KMS-11 (cell line): ENCODE measurements at regions not wholly inside any gene's neighbourhood (a gene's known extent, or its start where the extent isn't known, plus 50 kb on each side); places are given as distances from the start of the nearest gene placed in this dataset.
"Not testable (repeated sequence)": the region's sequence is repeated elsewhere in the genome, so short reads cannot be mapped to it uniquely, and the experiment has no call there.

ENCODE experiments used
- H2AFZ ChIP-seq: fragments of 200-600 bp; sonication (generic); 2 replicates; pipeline ENCODE4 v1.6.1; 2016; ENCODE audit warnings: antibody characterized with exemption, mixed run types, low read depth
- H3K27ac ChIP-seq: fragments of 200-600 bp; sonication (generic); 2 replicates; pipeline ENCODE4 v1.6.1; 2016; ENCODE audit warnings: mild to moderate bottlenecking, mixed run types
- H3K27me3 ChIP-seq: fragments of 200-600 bp; sonication (generic); 2 replicates; pipeline ENCODE4 v1.6.1; 2017; ENCODE audit warnings: mild to moderate bottlenecking, low read depth, mixed run types, moderate library complexity; ENCODE audit not compliant: insufficient read depth
- H3K36me3 ChIP-seq: fragments of 200-600 bp; sonication (generic); 2 replicates; pipeline ENCODE4 v1.6.1; 2017; ENCODE audit warnings: mild to moderate bottlenecking, mixed run types; ENCODE audit not compliant: insufficient read depth
- H3K4me1 ChIP-seq: fragments of 200-600 bp; sonication (generic); 2 replicates; pipeline ENCODE4 v1.6.1; 2016; ENCODE audit warnings: mild to moderate bottlenecking, low read depth, mixed run types; ENCODE audit not compliant: poor library complexity, severe bottlenecking
- H3K4me2 ChIP-seq: fragments of 200-600 bp; sonication (generic); 2 replicates; pipeline ENCODE4 v1.7.0; 2016; ENCODE audit warnings: mild to moderate bottlenecking, mixed run types
- H3K4me3 ChIP-seq: fragments of 200-600 bp; sonication (generic); IDR thresholded peaks from 2 replicates; pipeline ENCODE4 v1.6.1; 2017; ENCODE audit warnings: low read depth, low read length, mixed read lengths; ENCODE audit not compliant: insufficient read depth
- H3K79me2 ChIP-seq: fragments of 200-600 bp; sonication (generic); 2 replicates; pipeline ENCODE4 v1.6.1; 2016; ENCODE audit warnings: low read depth, mixed run types; ENCODE audit not compliant: insufficient read depth
- H3K9ac ChIP-seq: fragments of 200-600 bp; sonication (generic); 2 replicates; pipeline ENCODE4 v1.6.1; 2016; ENCODE audit warnings: mild to moderate bottlenecking, mixed run types
- H4K20me1 ChIP-seq: fragments of 200-600 bp; sonication (generic); 2 replicates; pipeline ENCODE4 v1.6.1; 2016; ENCODE audit warnings: mild to moderate bottlenecking, mixed run types; ENCODE audit not compliant: insufficient read depth
- TF ChIP-seq, protein P1 (sequence below): fragments of 200-600 bp; sonication (generic); conservative IDR thresholded peaks from 2 replicates; pipeline ENCODE4 v1.6.1; 2017; ENCODE audit warnings: low read depth, mild to moderate bottlenecking, antibody characterized with exemption, low read length, moderate library complexity, mixed read lengths

DNA sequence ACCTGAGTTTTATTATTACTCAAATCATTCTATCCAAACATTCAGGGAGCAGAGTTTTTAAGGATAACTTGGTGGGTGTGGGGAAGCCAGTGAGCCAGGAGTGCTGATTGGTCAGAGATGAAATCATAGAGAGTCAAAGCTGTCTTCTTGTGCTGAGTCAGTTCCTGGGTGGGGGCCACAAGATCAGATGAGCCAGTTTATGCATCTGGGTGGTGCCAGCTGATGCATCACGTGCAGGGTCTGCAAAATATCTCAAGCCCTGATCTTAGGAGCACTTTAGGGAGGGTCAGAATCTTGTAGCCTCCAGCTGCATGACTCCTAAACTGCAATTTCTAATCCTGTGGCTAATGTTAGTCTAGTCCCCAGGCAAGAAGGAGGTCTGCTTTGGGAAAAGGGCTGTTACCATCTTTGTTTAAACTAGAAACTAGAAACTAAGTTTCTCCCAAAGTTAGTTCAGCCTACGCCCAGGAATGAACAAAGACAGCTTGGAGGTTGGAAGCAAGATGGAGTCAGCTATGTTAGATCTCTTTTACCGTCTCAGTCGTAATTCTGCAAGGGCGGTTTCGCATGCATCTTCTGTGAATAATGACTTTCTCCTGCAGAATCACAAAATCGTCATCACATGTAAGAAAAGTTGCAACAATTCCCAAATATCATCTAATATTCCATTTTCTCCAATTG is 97.5 kb downstream of the ZNF664 start:
- not testable (repeated sequence) for H3K4me3 ChIP-seq, H4K20me1 ChIP-seq, H3K4me2 ChIP-seq, H3K36me3 ChIP-seq, H3K27ac ChIP-seq, H2AFZ ChIP-seq, H3K9ac ChIP-seq, H3K79me2 ChIP-seq, H3K4me1 ChIP-seq, H3K27me3 ChIP-seq

DNA sequence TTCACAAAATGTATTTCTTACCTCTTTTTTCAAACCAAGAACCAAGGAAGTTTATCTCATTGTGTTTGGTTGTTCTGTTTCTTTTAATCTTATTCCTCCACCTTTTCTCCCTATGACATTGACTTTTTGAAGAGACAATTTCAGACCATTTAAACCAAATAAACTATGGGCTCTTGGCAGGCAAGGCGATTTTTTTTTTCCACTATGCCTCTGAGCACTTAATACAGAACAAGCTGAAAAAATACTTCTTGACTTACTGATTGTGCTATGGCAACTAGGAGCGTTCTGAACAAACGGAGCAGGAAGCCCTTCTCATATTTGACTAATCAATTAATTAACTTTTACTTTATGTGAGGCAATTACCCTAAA is 98.0 kb downstream of the ZNF664 start:
- Histone ChIP-seq H2AFZ (no peak overlapping the region), H3K4me2 (no peak overlapping the region), H4K20me1 (no peaks in the 10 kb centered on the region), H3K79me2 (no peaks in the 10 kb centered on the region), H3K9ac (no peak overlapping the region), H3K27me3 (no peaks in the 10 kb centered on the region), H3K36me3 (no peaks in the 10 kb centered on the region), H3K4me3 (no peak overlapping the region), H3K27ac (no peak overlapping the region), H3K4me1 (no peaks in the 10 kb centered on the region)
- TF ChIP-seq, protein P1, sequence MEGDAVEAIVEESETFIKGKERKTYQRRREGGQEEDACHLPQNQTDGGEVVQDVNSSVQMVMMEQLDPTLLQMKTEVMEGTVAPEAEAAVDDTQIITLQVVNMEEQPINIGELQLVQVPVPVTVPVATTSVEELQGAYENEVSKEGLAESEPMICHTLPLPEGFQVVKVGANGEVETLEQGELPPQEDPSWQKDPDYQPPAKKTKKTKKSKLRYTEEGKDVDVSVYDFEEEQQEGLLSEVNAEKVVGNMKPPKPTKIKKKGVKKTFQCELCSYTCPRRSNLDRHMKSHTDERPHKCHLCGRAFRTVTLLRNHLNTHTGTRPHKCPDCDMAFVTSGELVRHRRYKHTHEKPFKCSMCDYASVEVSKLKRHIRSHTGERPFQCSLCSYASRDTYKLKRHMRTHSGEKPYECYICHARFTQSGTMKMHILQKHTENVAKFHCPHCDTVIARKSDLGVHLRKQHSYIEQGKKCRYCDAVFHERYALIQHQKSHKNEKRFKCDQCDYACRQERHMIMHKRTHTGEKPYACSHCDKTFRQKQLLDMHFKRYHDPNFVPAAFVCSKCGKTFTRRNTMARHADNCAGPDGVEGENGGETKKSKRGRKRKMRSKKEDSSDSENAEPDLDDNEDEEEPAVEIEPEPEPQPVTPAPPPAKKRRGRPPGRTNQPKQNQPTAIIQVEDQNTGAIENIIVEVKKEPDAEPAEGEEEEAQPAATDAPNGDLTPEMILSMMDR = no peak

DNA sequence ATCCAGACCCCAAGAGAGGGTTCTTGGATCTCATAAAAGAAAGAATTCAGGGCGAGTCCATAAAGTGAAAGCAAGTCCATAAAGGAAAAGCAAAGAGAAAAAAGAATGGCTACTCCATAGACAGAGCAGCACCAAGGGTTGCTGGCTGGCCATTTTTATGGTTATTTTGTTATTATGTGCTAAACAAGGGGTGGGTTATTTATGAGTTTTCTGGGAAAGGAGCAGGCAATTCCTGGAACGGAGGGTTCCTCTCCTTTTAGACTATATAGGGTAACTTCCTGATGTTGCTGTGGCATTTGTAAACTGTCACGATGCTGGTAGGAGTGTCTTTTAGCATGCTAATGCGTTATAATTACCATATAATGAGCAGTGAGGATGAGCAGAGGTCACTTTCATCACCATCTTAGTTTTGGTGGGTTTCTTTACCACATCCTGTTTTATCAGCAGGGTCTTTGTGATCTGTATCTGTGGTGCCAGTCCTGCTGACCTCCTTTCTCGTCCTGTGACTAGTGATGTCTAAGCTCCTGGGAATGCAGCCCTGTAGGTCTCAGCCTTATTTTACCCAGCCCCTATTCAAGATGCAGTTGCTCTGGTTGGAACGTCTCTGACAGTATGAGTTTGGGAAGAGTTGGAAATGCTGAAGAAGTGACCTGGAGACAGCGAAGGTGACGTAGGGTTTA is 100.5 kb downstream of the ZNF664 start:
- TF ChIP-seq, protein P1 = no peak

DNA sequence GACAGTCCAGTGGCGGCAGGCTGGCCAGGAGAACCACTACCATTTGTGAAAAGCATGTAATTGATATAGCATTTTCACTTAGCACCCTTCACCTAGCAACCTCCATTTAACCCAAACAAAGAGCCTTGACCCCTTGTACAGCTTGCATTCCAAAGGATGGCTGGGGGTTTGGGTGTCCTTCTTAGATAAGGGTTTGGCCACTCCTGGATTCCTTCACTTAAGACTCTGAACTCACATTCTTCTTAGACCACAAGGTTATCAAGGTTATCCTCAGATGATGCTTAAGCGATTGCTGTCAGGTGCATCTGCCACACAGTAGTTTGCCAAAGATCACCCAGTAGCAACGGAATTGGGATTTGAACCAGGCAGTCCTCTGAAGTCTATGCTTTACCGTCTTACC is 102.8 kb downstream of the ZNF664 start:
- H3K27ac ChIP-seq = no peak overlapping the region
- no peaks in the 10 kb centered on the region for H3K27me3 ChIP-seq
- H2AFZ ChIP-seq = no peak overlapping the region
- no peaks in the 10 kb centered on the region for H4K20me1 ChIP-seq
- no peak overlapping the region for H3K4me3 ChIP-seq
- H3K79me2 ChIP-seq = no peaks in the 10 kb centered on the region
- no peaks in the 10 kb centered on the region for H3K36me3 ChIP-seq
- TF ChIP-seq, protein P1 = no peak
- H3K9ac ChIP-seq = no peak overlapping the region
- no peaks in the 10 kb centered on the region for H3K4me1 ChIP-seq
- H3K4me2 ChIP-seq = no peak overlapping the region

More for the DNA sequence above, 100.5 kb downstream of the ZNF664 start:
- Histone ChIP-seq H3K9ac (no peak overlapping the region), H3K27ac (no peak overlapping the region), H2AFZ (no peak overlapping the region), H3K4me1 (no peaks in the 10 kb centered on the region), H3K4me2 (no peak overlapping the region), H3K4me3 (no peak overlapping the region), H3K36me3 (no peaks in the 10 kb centered on the region), H3K27me3 (no peaks in the 10 kb centered on the region), H3K79me2 (no peaks in the 10 kb centered on the region), H4K20me1 (no peaks in the 10 kb centered on the region)

DNA sequence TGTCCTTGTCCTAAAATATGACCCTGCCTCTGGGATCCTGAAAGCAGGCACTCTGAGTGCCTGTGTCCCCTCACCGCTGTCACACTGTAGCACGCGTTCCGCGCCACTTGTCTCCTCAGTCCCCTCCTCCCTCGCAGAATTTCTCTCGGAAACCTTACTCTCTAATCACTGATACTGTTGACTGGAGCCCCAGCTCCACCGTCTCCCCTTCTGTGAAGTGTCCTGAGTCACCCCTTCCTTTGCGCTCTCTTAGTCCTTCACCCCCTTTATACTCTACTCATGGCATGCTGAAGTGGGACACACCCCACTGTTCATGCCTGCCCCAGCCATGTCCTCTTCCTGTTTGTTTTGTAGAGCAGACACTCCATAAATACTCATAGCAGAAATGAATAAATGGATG is 104.7 kb downstream of the ZNF664 start:
- Histone ChIP-seq H3K4me3 (no peak overlapping the region), H3K36me3 (no peaks in the 10 kb centered on the region), H3K79me2 (no peaks in the 10 kb centered on the region), H3K27ac (no peak overlapping the region), H3K9ac (no peak overlapping the region), H3K4me2 (no peak overlapping the region), H3K27me3 (no peaks in the 10 kb centered on the region), H4K20me1 (no peaks in the 10 kb centered on the region), H3K4me1 (no peaks in the 10 kb centered on the region), H2AFZ (no peak overlapping the region)
- TF ChIP-seq, protein P1 = no peak
